Hepatocyte (in vitro differentiated cells): ENCODE measurements at regions not wholly inside any gene's neighbourhood (a gene's known extent, or its start where the extent isn't known, plus 50 kb on each side); places are given as distances from the start of the nearest gene placed in this dataset.

Experiments used
- DNase-seq: peaks from one replicate; pipeline ENCODE4 v3.0.0-alpha.2; 2016; ENCODE audit warnings: low spot score
- H2AFZ ChIP-seq: fragments of 200-600 bp; sonication (generic); 2 replicates; pipeline ENCODE4 v1.6.0; 2016; ENCODE audit warnings: antibody characterized with exemption, mild to moderate bottlenecking
- H3K27ac ChIP-seq: fragments of 200-600 bp; sonication (generic); 2 replicates; pipeline ENCODE4 v1.5.1; 2016; ENCODE audit warnings: mild to moderate bottlenecking
- H3K27me3 ChIP-seq: fragments of 200-600 bp; sonication (generic); 2 replicates; pipeline ENCODE4 v1.6.1; 2016
- H3K36me3 ChIP-seq: fragments of 200-600 bp; sonication (generic); replicated peaks from 2 replicates; pipeline ENCODE4 v1.5.1; 2016; ENCODE audit warnings: low read depth; ENCODE audit not compliant: insufficient read depth
- H3K4me1 ChIP-seq: fragments of 200-600 bp; sonication (generic); 2 replicates; pipeline ENCODE4 v1.5.1; 2016; ENCODE audit warnings: mild to moderate bottlenecking, moderate library complexity; ENCODE audit not compliant: insufficient read depth
- H3K4me2 ChIP-seq: fragments of 200-600 bp; sonication (generic); 2 replicates; pipeline ENCODE4 v1.6.0; 2016
- H3K4me3 ChIP-seq: fragments of 200-600 bp; sonication (generic); 2 replicates; pipeline ENCODE4 v1.5.1; 2016; ENCODE audit warnings: mild to moderate bottlenecking
- H3K79me2 ChIP-seq: fragments of 200-600 bp; sonication (generic); 2 replicates; pipeline ENCODE4 v1.6.0; 2017; ENCODE audit warnings: mild to moderate bottlenecking
- H3K9me2 ChIP-seq: fragments of 200-600 bp; sonication (generic); replicated peaks from 2 replicates; pipeline ENCODE4 v1.6.0; 2017; ENCODE audit warnings: mild to moderate bottlenecking; ENCODE audit not compliant: insufficient read depth
- H3K9me3 ChIP-seq: fragments of 200-600 bp; sonication (generic); 2 replicates; pipeline ENCODE4 v1.5.1; 2016; ENCODE audit warnings: low read depth, mild to moderate bottlenecking
- H4K20me1 ChIP-seq: fragments of 200-600 bp; sonication (generic); 2 replicates; pipeline ENCODE4 v1.6.0; 2016; ENCODE audit warnings: mild to moderate bottlenecking; ENCODE audit not compliant: insufficient read depth, poor library complexity, severe bottlenecking
- EZH2 ChIP-seq: fragments of 200-600 bp; sonication (generic); IDR thresholded peaks from 2 replicates; pipeline ENCODE4 v1.6.1; 2016; ENCODE audit warnings: antibody characterized with exemption, mild to moderate bottlenecking, borderline replicate concordance
- EZH2phosphoT487 ChIP-seq: fragments of 200-600 bp; sonication (generic); IDR thresholded peaks from one replicate; pipeline ENCODE4 v1.6.1; 2018; ENCODE audit warnings: antibody characterized with exemption, mild to moderate bottlenecking, low read depth, moderate library complexity; ENCODE audit not compliant: unreplicated experiment, severe bottlenecking
- WGBS: methylation state at CpG from one replicate; pipeline ENCODE4 v1.1.6; 2016; ENCODE audit warnings: low lambda C conversion rate; ENCODE audit errors: missing lambda C conversion rate; 5-methylcytosine and 5-hydroxymethylcytosine counted together
- TF ChIP-seq, protein P1 (sequence below): fragments of 200-600 bp; sonication (generic); IDR thresholded peaks from 2 replicates; pipeline ENCODE4 v1.5.1; 2016; ENCODE audit warnings: antibody characterized with exemption, mild to moderate bottlenecking; ENCODE audit not compliant: poor library complexity

DNA sequence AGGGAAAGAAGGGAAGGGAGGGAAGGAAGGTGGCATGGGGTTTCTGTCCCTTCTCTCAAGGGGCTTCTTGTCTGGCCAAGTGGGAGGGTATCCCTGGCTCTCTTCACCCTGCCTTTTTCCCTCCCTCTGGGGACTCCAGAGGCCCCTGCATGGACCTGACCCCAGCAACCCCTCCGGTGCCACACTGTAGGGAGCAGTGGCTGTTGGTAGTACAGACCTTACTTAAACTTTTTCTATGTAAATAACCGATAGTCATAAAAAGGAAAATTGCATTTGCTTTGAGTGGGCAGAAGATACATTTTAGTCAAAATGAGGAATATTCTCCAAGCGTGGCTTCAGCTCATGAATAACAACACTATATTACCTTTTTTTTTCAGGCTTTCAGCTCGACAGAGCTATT lies 1384.0 kb downstream of the BRD1 start:
- no peak overlapping the region for H3K4me2 ChIP-seq
- no peaks in the 10 kb centered on the region for H3K27me3 ChIP-seq
- H4K20me1 ChIP-seq: no peaks in the 10 kb centered on the region
- no peaks in the 10 kb centered on the region for H3K36me3 ChIP-seq
- no peaks in the 10 kb centered on the region for H3K9me3 ChIP-seq
- H3K4me3 ChIP-seq: no peak overlapping the region
- H3K79me2 ChIP-seq: no peaks in the 10 kb centered on the region
- no peak for DNase-seq
- no peaks in the 10 kb centered on the region for H3K9me2 ChIP-seq
- no peaks in the 10 kb centered on the region for H3K4me1 ChIP-seq
- no peak overlapping the region for H3K27ac ChIP-seq
- no peak for TF ChIP-seq EZH2
- no peak for TF ChIP-seq EZH2phosphoT487
- TF ChIP-seq, protein P1, sequence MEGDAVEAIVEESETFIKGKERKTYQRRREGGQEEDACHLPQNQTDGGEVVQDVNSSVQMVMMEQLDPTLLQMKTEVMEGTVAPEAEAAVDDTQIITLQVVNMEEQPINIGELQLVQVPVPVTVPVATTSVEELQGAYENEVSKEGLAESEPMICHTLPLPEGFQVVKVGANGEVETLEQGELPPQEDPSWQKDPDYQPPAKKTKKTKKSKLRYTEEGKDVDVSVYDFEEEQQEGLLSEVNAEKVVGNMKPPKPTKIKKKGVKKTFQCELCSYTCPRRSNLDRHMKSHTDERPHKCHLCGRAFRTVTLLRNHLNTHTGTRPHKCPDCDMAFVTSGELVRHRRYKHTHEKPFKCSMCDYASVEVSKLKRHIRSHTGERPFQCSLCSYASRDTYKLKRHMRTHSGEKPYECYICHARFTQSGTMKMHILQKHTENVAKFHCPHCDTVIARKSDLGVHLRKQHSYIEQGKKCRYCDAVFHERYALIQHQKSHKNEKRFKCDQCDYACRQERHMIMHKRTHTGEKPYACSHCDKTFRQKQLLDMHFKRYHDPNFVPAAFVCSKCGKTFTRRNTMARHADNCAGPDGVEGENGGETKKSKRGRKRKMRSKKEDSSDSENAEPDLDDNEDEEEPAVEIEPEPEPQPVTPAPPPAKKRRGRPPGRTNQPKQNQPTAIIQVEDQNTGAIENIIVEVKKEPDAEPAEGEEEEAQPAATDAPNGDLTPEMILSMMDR: no peak
- no peak overlapping the region for H2AFZ ChIP-seq
- 88% methylated on average over 4 of the region's 4 CpGs for whole genome bisulfite sequencing

DNA sequence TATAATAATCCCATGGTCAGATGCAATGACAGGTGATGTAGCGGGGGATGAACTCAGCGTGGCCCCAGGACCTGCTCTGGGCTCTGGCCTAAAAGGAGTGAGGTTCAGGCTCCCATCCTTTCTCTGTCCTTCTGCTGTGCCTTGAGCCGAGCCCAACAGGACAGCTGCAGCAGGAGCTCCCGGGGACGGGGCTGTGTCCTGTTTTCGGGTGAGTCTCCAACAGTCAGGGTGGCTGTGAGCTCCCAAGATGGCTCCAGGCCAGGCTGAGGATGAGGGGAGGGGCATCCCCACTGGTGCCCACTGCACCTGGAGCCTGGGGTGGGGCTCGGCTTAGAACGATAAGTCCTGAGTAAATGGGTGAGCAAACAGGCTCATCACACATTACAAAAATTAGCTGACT lies 1385.0 kb downstream of the BRD1 start:
- Histone ChIP-seq H3K4me1 (no peaks in the 10 kb centered on the region), H4K20me1 (no peaks in the 10 kb centered on the region)

DNA sequence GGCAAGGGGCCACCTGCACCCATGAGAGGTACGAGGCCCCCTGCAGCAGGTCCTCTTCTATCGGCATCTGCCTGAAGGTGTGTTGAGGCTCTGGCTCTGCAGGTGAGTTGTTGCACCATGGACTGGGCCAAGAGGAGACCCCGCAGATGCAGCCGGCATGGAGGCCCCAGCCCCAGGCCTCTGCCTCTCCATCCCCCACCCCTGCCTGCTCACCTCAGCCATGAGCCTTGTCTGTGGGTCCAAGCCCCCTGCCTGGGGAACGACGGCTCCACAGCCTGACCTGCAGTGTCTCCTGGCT lies 1386.2 kb downstream of the BRD1 start:
- H3K9me2 ChIP-seq: no peaks in the 10 kb centered on the region
- H3K79me2 ChIP-seq: no peaks in the 10 kb centered on the region
- no peaks in the 10 kb centered on the region for H3K4me1 ChIP-seq
- 75% methylated on average over 6 of the region's 6 CpGs for WGBS
- no peaks in the 10 kb centered on the region for H3K9me3 ChIP-seq
- H4K20me1 ChIP-seq: no peaks in the 10 kb centered on the region
- H3K27ac ChIP-seq: no peak overlapping the region
- no peaks in the 10 kb centered on the region for H3K27me3 ChIP-seq
- no peaks in the 10 kb centered on the region for H3K36me3 ChIP-seq
- TF ChIP-seq EZH2: no peak
- no peak for TF ChIP-seq EZH2phosphoT487
- TF ChIP-seq, protein P1: no peak
- DNase-seq: no peak
- no peak overlapping the region for H3K4me3 ChIP-seq
- no peak overlapping the region for H2AFZ ChIP-seq
- no peak overlapping the region for H3K4me2 ChIP-seq

More for the DNA sequence above, 1385.0 kb downstream of the BRD1 start:
- H3K36me3 ChIP-seq: no peaks in the 10 kb centered on the region
- no peak overlapping the region for H3K27ac ChIP-seq
- 71% methylated on average over 8 of the region's 8 CpGs for WGBS
- no peak for DNase-seq
- H3K9me2 ChIP-seq: no peaks in the 10 kb centered on the region
- H3K4me2 ChIP-seq: no peak overlapping the region
- H3K9me3 ChIP-seq: no peaks in the 10 kb centered on the region
- H3K27me3 ChIP-seq: no peaks in the 10 kb centered on the region
- TF ChIP-seq, protein P1: no peak
- TF ChIP-seq EZH2phosphoT487 (no peak), EZH2 (no peak)
- H3K4me3 ChIP-seq: no peak overlapping the region
- no peak overlapping the region for H2AFZ ChIP-seq
- H3K79me2 ChIP-seq: no peaks in the 10 kb centered on the region
